ENCODE measurements at regions not wholly inside any gene's neighbourhood (a gene's known extent, or its start where the extent isn't known, plus 50 kb on each side); places are given as distances from the start of the nearest gene placed in this dataset.

DNA sequence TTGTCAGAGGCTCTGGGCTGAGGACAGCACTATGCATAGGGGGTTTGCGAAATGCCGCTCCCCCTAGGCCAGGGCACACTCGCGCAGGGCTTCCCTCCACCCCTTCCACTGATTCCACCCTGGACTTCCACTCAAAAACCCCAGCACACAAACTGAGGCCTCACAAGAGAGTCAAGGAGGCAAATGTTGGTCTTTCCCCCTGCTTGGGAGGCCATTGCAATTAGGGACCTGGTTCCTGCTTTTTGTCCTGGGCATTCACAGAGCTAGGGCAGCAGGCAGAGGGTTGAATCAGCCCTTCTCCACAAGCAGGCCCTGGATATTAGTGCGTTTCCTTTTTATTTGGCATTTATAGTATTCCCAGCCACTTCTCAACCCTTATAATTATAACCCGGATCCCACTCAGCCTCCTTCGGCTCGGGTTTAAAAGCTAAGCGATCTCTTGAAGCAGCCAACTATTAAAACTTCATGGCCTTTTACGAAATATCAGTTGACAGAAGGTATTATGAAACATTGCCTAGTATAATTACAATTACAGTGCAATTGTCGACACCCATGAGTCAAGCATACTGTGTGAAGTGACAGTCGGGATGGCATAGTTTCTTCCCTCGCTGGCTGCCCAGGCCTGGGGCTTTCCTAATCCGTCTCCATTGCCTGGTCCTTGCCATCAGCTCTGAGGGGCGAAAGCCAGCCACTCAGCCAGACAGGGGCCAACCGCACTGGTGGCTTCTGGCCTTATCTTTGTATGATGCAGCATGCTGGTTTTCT, 285.5 kb upstream of the MAP3K1 start:
- DNase-seq (ENCODE audit: low spot score), result no peak
- TF ChIP-seq, protein P1, sequence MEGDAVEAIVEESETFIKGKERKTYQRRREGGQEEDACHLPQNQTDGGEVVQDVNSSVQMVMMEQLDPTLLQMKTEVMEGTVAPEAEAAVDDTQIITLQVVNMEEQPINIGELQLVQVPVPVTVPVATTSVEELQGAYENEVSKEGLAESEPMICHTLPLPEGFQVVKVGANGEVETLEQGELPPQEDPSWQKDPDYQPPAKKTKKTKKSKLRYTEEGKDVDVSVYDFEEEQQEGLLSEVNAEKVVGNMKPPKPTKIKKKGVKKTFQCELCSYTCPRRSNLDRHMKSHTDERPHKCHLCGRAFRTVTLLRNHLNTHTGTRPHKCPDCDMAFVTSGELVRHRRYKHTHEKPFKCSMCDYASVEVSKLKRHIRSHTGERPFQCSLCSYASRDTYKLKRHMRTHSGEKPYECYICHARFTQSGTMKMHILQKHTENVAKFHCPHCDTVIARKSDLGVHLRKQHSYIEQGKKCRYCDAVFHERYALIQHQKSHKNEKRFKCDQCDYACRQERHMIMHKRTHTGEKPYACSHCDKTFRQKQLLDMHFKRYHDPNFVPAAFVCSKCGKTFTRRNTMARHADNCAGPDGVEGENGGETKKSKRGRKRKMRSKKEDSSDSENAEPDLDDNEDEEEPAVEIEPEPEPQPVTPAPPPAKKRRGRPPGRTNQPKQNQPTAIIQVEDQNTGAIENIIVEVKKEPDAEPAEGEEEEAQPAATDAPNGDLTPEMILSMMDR (IDR thresholded peaks at IDR 0.05; ENCODE audit: extremely low read depth, missing control alignments), result no peak

DNA sequence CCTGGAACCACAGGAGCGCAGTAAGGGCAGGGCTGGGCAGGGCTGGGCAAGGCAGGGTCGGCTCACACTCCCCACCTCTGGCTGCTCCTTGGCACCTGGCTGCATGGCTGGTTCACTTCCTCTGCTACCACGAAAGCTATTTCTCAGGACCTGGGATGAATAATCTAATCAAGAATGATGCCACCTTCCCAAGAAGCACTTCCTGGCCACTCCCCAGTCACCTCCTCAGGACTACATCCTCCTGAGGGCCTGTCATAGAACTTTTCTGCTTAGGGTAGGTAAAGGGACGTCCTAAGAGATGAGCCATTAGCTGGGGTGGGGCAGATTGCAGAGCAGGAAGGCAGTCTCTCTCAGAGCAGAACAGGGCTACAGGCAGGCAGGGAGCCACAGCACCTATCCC, 288.2 kb upstream of the MAP3K1 start:
- DNase-seq (ENCODE audit: low spot score), result no peak
- TF ChIP-seq, protein P1 (IDR thresholded peaks at IDR 0.05; ENCODE audit: extremely low read depth, missing control alignments), result no peak

DNA sequence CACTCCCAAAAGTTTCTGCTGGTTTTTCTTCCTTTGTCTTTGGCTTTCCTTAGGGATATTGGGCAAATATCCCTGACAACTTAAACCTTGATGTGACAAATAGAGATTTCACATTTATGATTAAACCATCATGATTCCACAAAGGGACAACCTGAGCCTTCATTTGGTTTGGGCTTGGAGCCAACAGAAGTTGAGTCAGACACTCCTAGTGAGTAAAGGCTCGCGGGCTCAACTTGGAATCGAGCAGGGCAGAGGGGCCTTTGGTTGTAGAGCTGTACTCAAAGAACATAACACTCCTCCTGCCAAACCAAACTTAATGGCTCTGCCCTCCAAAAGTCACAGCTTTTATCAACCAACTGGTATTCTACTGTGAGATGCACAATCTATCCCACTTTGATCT, 290.2 kb upstream of the MAP3K1 start:
- TF ChIP-seq, protein P1 (IDR thresholded peaks at IDR 0.05; ENCODE audit: extremely low read depth, missing control alignments), result no peak
- DNase-seq (ENCODE audit: low spot score), result no peak

DNA sequence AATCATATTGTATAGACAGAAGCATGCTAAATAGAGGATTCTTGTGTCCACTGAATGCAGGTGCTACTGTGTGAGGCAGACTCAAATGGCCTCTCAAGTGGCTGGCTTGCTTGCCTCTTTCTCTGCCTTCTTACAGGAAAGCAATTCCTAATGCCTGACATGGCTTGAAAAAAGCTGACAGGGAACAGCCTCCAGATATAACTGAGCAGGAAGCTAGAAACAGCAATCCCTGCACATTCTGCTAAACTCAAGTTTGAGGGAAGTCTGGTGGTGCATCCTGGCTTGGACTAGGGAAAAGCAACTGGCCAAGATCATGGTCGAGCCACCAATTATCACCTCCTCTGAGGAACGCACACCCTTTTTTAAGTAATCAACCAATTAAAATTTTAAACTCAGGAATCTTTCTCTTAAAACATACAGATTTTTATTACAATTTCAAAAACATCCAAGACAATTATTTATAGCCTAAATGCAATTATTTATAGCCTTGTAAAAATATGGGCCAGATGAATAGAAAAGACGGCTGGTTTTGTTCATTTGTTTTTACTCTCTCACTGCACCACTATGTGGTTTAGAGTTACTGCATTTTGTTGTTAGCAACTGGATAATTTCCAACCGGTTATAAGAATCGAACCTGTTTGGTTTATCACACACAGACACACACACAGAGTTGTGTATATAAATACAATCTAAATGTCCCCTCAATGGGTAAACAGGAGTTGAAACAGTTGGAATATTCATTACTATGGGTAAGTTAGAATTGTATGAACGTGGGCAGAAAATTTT, 290.9 kb upstream of the ANKRD55 start:
- TF ChIP-seq, protein P1 (IDR thresholded peaks at IDR 0.05; ENCODE audit: extremely low read depth, missing control alignments), result no peak
- DNase-seq (ENCODE audit: low spot score), result no peak

DNA sequence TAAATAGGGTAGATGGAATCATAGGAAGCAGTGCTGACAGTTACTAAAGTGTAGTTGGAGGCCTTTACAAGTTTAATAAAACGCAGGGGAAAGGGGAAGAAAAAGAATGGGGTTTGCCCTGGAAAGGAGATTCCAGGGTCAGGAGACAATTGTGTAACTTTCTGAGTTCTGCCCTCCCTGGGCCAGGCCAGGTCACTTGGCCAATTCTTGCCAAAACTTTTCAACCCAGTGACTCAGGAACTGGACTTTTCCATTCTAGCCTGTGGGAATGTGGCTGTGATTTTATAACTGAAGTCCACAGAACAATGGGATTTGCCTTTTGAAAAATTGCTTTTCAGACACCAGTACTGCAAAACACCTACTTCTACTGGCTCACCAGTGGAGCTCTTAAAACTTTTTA, 289.8 kb upstream of the ANKRD55 start:
- TF ChIP-seq, protein P1 (IDR thresholded peaks at IDR 0.05; ENCODE audit: extremely low read depth, missing control alignments), result no peak
- DNase-seq (ENCODE audit: low spot score), result no peak

DNA sequence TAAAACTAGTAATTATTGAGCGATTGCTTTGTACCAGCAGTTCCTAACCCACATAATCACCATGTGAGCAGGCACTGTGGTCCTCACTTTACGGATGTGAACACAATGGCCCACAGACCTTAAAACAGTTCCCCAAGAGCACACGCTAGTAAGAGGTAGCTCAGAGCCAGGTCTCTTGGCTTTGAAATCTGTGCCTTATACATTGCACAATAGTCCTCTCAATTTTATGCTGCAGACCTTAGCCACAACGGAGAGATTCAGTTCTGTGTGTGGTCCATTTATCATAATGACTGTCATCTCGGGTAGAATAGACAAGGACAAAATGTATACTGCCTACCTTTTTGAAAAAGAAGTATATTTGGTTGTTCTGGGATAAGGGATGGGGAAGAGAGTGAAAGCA, 289.0 kb upstream of the ANKRD55 start:
- TF ChIP-seq, protein P1 (IDR thresholded peaks at IDR 0.05; ENCODE audit: extremely low read depth, missing control alignments), result no peak
- no peak for DNase-seq (ENCODE audit: low spot score)

All from GM20000 (cell line).